ENCODE measurements at regions not wholly inside any gene's neighbourhood (a gene's known extent, or its start where the extent isn't known, plus 50 kb on each side); places are given as distances from the start of the nearest gene placed in this dataset.

DNA sequence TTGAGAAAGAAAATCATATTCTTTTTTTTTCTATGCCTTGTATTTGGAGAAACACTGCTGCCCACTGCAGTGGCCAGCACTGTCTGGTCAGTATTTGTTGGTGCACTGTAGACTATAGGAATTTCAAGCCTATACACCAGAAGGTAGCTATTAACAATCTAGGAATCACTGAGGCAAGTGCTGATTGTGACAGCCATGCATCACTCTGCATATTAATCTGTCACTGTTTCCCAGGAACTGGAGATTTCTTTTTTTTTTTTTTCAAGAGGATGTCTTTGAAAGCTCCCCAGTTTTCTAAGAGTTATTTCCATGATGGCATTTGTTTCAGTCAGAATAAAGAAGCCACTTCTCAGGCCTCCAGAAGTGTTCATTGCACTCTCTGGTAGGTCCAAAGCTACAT is 737.8 kb upstream of the PTBP2 start:
- Mint-ChIP-seq H3K36me3 (ENCODE audit: low read depth, unreplicated experiment) (no peaks in the 10 kb centered on the region), H3K9me3 (ENCODE audit: unreplicated experiment) (no peaks in the 10 kb centered on the region), H3K27me3 (ENCODE audit: low read depth, unreplicated experiment) (no peaks in the 10 kb centered on the region), H3K4me1 (ENCODE audit: low read depth, unreplicated experiment) (no peaks in the 10 kb centered on the region), H3K4me3 (ENCODE audit: unreplicated experiment) (no peak overlapping the region), H3K27ac (ENCODE audit: unreplicated experiment) (no peak overlapping the region)
- H3K27ac ChIP-seq (ENCODE audit: low read depth, low read length) = no peak overlapping the region
- FAIRE-seq (no peak), DNase-seq (ENCODE audit: low read depth) (no peak)
- H3K4me1 ChIP-seq (ENCODE audit: insufficient read depth, low read length) = no peaks in the 10 kb centered on the region
- no peak overlapping the region for H3K4me3 ChIP-seq (ENCODE audit: insufficient read depth, low read depth, low read length)
- no peaks in the 10 kb centered on the region for H3K79me2 ChIP-seq (ENCODE audit: insufficient read depth, low read length)
- H3K27me3 ChIP-seq (ENCODE audit: insufficient read depth, low read length) = no peaks in the 10 kb centered on the region
- H3K36me3 ChIP-seq (ENCODE audit: insufficient read depth, low read length) = no peaks in the 10 kb centered on the region
- no peak overlapping the region for H3K4me2 ChIP-seq (ENCODE audit: low read length)
- TF ChIP-seq CTCF (IDR thresholded peaks at IDR 0.05; ENCODE audit: insufficient read depth, low read depth, low read length) (no peak), EZH2 (IDR thresholded peaks at IDR 0.05; ENCODE audit: insufficient read depth, low read length) (no peak)
- H4K20me1 ChIP-seq (ENCODE audit: insufficient read depth, low read length) = no peaks in the 10 kb centered on the region
- no peaks in the 10 kb centered on the region for H3K9me3 ChIP-seq (ENCODE audit: insufficient read depth, low read depth, low read length)
- no peak overlapping the region for H2AFZ ChIP-seq (ENCODE audit: low read depth, low read length)
- no peak overlapping the region for H3K9ac ChIP-seq (ENCODE audit: low read length)

DNA sequence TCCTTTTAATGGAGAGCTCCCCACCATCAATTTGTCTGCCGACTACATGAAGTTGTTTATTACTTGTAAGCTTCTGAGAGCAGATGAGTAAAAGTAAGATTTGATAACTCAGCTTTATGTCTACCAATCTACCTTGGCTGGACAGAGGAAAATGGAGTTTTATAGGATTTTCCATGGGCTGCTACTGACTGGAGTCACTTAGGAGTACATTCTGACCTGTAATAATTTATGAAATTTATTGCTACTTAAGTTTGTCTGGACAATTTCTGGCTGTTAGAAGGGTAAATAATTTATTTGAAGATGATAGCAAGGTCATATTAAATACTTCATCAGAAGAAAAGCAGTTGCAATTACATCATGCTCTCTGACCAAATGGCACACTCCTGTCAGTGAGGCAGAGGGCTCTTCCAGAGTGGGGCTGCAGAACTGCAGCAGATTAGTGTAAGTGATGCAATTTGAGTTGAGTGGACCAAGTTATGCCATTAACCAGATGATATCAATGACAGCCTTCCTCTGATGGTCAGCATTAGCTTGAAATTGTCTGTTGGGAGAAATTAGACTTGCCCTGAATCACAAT is 736.7 kb upstream of the PTBP2 start:
- Mint-ChIP-seq H3K4me3 (ENCODE audit: unreplicated experiment) (no peak overlapping the region), H3K4me1 (ENCODE audit: low read depth, unreplicated experiment) (no peaks in the 10 kb centered on the region), H3K9me3 (ENCODE audit: unreplicated experiment) (no peaks in the 10 kb centered on the region), H3K27me3 (ENCODE audit: low read depth, unreplicated experiment) (no peaks in the 10 kb centered on the region), H3K36me3 (ENCODE audit: low read depth, unreplicated experiment) (no peaks in the 10 kb centered on the region), H3K27ac (ENCODE audit: unreplicated experiment) (no peak overlapping the region)
- no peak overlapping the region for H3K4me2 ChIP-seq (ENCODE audit: low read length)
- H3K4me1 ChIP-seq (ENCODE audit: insufficient read depth, low read length) = no peaks in the 10 kb centered on the region
- no peak overlapping the region for H2AFZ ChIP-seq (ENCODE audit: low read depth, low read length)
- H3K9ac ChIP-seq (ENCODE audit: low read length) = no peak overlapping the region
- no peaks in the 10 kb centered on the region for H3K36me3 ChIP-seq (ENCODE audit: insufficient read depth, low read length)
- H3K27ac ChIP-seq (ENCODE audit: low read depth, low read length) = no peak overlapping the region
- no peaks in the 10 kb centered on the region for H4K20me1 ChIP-seq (ENCODE audit: insufficient read depth, low read length)
- H3K9me3 ChIP-seq (ENCODE audit: insufficient read depth, low read depth, low read length) = no peaks in the 10 kb centered on the region
- H3K27me3 ChIP-seq (ENCODE audit: insufficient read depth, low read length) = no peaks in the 10 kb centered on the region
- DNase-seq (ENCODE audit: low read depth) = no peak
- no peaks in the 10 kb centered on the region for H3K79me2 ChIP-seq (ENCODE audit: insufficient read depth, low read length)
- no peak overlapping the region for H3K4me3 ChIP-seq (ENCODE audit: insufficient read depth, low read depth, low read length)
- no peak for FAIRE-seq
- TF ChIP-seq CTCF (IDR thresholded peaks at IDR 0.05; ENCODE audit: insufficient read depth, low read depth, low read length) = no peak
- no peak for TF ChIP-seq EZH2 (IDR thresholded peaks at IDR 0.05; ENCODE audit: insufficient read depth, low read length)

DNA sequence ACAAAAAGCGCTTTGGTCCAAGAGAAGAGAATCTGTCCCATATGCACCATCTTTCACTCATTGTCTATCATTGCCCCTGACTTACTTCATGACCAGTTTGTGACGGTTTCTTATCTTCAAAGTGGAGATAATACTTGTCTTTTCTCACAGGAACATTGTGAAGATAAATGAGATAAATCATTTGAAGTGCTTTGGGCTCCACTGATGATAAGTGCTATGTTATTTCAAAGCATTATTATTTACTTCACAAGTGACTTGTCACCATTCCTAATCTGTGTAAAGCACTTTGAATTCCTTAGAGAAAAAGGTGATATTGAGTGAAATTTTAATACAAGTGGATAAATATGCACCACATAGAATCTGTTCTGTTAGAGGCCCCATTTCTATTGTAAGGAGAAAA is 731.6 kb upstream of the PTBP2 start:
- Histone ChIP-seq H3K9ac (ENCODE audit: low read length) (no peak overlapping the region), H3K4me3 (ENCODE audit: insufficient read depth, low read depth, low read length) (no peak overlapping the region), H3K4me1 (ENCODE audit: insufficient read depth, low read length) (no peaks in the 10 kb centered on the region), H2AFZ (ENCODE audit: low read depth, low read length) (no peak overlapping the region), H3K36me3 (ENCODE audit: insufficient read depth, low read length) (no peaks in the 10 kb centered on the region), H3K9me3 (ENCODE audit: insufficient read depth, low read depth, low read length) (no peaks in the 10 kb centered on the region), H4K20me1 (ENCODE audit: insufficient read depth, low read length) (no peaks in the 10 kb centered on the region), H3K27ac (ENCODE audit: low read depth, low read length) (no peak overlapping the region), H3K4me2 (ENCODE audit: low read length) (no peak overlapping the region), H3K79me2 (ENCODE audit: insufficient read depth, low read length) (no peaks in the 10 kb centered on the region), H3K27me3 (ENCODE audit: insufficient read depth, low read length) (no peaks in the 10 kb centered on the region)
- no peak overlapping the region for H3K27ac Mint-ChIP-seq (ENCODE audit: unreplicated experiment)
- TF ChIP-seq EZH2 (IDR thresholded peaks at IDR 0.05; ENCODE audit: insufficient read depth, low read length) = no peak
- TF ChIP-seq CTCF (IDR thresholded peaks at IDR 0.05; ENCODE audit: insufficient read depth, low read depth, low read length) = no peak
- no peaks in the 10 kb centered on the region for H3K36me3 Mint-ChIP-seq (ENCODE audit: low read depth, unreplicated experiment)
- no peak for FAIRE-seq
- no peaks in the 10 kb centered on the region for H3K27me3 Mint-ChIP-seq (ENCODE audit: low read depth, unreplicated experiment)
- H3K4me3 Mint-ChIP-seq (ENCODE audit: unreplicated experiment) = no peak overlapping the region
- H3K9me3 Mint-ChIP-seq (ENCODE audit: unreplicated experiment) = no peaks in the 10 kb centered on the region
- DNase-seq (ENCODE audit: low read depth) = no peak
- no peaks in the 10 kb centered on the region for H3K4me1 Mint-ChIP-seq (ENCODE audit: low read depth, unreplicated experiment)

Data from astrocyte (in vitro differentiated cells and primary cell).